ENCODE measurements at regions not wholly inside any gene's neighbourhood (a gene's known extent, or its start where the extent isn't known, plus 50 kb on each side); places are given as distances from the start of the nearest gene placed in this dataset.

DNA sequence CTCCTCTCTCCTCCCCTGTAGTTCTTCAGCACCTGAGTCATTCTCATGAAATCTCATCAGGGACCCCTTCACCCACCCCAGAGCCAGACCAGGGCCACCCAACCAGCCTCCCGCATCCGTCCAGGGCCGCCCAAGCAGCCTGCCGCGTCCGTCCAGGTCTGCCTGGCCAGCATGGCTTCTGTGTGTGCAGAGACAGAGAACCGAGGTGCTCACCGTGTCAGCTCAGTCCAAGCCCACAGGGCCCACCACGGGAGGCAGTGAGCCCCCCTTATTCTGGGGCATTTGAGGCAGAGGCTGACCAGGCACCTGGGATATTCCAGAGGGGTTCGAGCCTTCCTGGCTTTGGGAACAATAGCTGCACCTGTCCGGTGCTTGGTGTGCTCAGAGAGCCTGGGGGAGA lies 1117.3 kb downstream of the BRD1 start:
- no peaks in the 10 kb centered on the region for H3K36me3 ChIP-seq (ENCODE audit: low read depth, low read length)
- ATAC-seq = no peak
- H3K9ac ChIP-seq (ENCODE audit: low read length) = no peak overlapping the region
- CTCF ChIA-PET = no interaction called here
- intact Hi-C loops (cut with micrococcal nuclease) = no loop called here
- H2AFZ ChIP-seq (ENCODE audit: low read length) = no peak overlapping the region
- BruUV-seq (replicated peaks) = no TSS peak
- H4K20me1 ChIP-seq (ENCODE audit: low read length) = no peaks in the 10 kb centered on the region
- no peaks in the 10 kb centered on the region for H3K4me1 ChIP-seq (ENCODE audit: insufficient read depth, low read length)
- no peak overlapping the region for H3K4me3 ChIP-seq (ENCODE audit: low read length)
- no peak for TF ChIP-seq EZH2phosphoT487 (IDR thresholded peaks at IDR 0.05; ENCODE audit: borderline replicate concordance, low read length)
- no peak for TF ChIP-seq EZH2 (IDR thresholded peaks at IDR 0.05; ENCODE audit: low read length, unreplicated experiment)
- TF ChIP-seq, protein P1, sequence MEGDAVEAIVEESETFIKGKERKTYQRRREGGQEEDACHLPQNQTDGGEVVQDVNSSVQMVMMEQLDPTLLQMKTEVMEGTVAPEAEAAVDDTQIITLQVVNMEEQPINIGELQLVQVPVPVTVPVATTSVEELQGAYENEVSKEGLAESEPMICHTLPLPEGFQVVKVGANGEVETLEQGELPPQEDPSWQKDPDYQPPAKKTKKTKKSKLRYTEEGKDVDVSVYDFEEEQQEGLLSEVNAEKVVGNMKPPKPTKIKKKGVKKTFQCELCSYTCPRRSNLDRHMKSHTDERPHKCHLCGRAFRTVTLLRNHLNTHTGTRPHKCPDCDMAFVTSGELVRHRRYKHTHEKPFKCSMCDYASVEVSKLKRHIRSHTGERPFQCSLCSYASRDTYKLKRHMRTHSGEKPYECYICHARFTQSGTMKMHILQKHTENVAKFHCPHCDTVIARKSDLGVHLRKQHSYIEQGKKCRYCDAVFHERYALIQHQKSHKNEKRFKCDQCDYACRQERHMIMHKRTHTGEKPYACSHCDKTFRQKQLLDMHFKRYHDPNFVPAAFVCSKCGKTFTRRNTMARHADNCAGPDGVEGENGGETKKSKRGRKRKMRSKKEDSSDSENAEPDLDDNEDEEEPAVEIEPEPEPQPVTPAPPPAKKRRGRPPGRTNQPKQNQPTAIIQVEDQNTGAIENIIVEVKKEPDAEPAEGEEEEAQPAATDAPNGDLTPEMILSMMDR (conservative IDR thresholded peaks at IDR 0.05; ENCODE audit: low read depth, low read length) = no peak
- POLR2A ChIA-PET (ENCODE audit: unreplicated experiment) = no interaction called here
- H3K27ac ChIP-seq (ENCODE audit: low read length) = no peak overlapping the region
- no peaks in the 10 kb centered on the region for H3K27me3 ChIP-seq (ENCODE audit: low read length)
- H3K9me2 ChIP-seq (replicated peaks; ENCODE audit: low read length) = no peaks in the 10 kb centered on the region
- no peaks in the 10 kb centered on the region for H3K79me2 ChIP-seq (ENCODE audit: low read length)
- no peak overlapping the region for H3K4me2 ChIP-seq (ENCODE audit: low read length)
- no peaks in the 10 kb centered on the region for H3F3A ChIP-seq (ENCODE audit: low read length, unreplicated experiment)
- H3K9me3 ChIP-seq (ENCODE audit: low read length) = no peaks in the 10 kb centered on the region
- no peak for DNase-seq

DNA sequence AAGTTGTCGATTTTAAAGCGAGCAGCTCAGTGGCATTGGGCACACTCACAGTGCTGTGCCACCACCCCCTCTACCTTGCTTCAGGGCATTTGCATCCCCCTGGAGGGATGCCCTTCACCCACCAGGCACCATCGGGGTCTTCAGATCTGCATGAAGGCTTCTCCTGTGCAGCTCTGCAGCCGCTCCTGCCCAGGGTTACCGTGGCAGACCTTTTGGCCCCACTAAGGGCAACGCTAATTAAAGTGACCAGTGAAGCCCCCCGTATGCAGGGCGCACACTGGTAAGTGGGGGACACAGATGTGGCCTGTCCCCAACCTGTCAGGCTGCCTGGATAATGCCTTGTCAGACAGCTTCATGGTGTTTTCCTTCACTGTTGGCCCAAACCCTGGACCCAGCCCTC lies 1117.7 kb downstream of the BRD1 start:
- ATAC-seq = no peak
- intact Hi-C loops (cut with micrococcal nuclease) = no loop called here
- no peak overlapping the region for H3K27ac ChIP-seq (ENCODE audit: low read length)
- TF ChIP-seq EZH2 (IDR thresholded peaks at IDR 0.05; ENCODE audit: low read length, unreplicated experiment) = no peak
- TF ChIP-seq, protein P1 (conservative IDR thresholded peaks at IDR 0.05; ENCODE audit: low read depth, low read length) = no peak
- no peak for TF ChIP-seq EZH2phosphoT487 (IDR thresholded peaks at IDR 0.05; ENCODE audit: borderline replicate concordance, low read length)
- H3K36me3 ChIP-seq (ENCODE audit: low read depth, low read length) = no peaks in the 10 kb centered on the region
- H3K4me1 ChIP-seq (ENCODE audit: insufficient read depth, low read length) = no peaks in the 10 kb centered on the region
- POLR2A ChIA-PET (ENCODE audit: unreplicated experiment) = no interaction called here
- CTCF ChIA-PET = no interaction called here
- no peak overlapping the region for H3K4me3 ChIP-seq (ENCODE audit: low read length)
- no peaks in the 10 kb centered on the region for H3K27me3 ChIP-seq (ENCODE audit: low read length)
- H3K9me2 ChIP-seq (replicated peaks; ENCODE audit: low read length) = no peaks in the 10 kb centered on the region
- H3F3A ChIP-seq (ENCODE audit: low read length, unreplicated experiment) = no peaks in the 10 kb centered on the region
- no peak overlapping the region for H2AFZ ChIP-seq (ENCODE audit: low read length)
- no peaks in the 10 kb centered on the region for H3K79me2 ChIP-seq (ENCODE audit: low read length)
- no peaks in the 10 kb centered on the region for H4K20me1 ChIP-seq (ENCODE audit: low read length)
- DNase-seq = no peak
- no peak overlapping the region for H3K4me2 ChIP-seq (ENCODE audit: low read length)
- H3K9ac ChIP-seq (ENCODE audit: low read length) = no peak overlapping the region
- BruUV-seq (replicated peaks) = no TSS peak
- H3K9me3 ChIP-seq (ENCODE audit: low read length) = no peaks in the 10 kb centered on the region

DNA sequence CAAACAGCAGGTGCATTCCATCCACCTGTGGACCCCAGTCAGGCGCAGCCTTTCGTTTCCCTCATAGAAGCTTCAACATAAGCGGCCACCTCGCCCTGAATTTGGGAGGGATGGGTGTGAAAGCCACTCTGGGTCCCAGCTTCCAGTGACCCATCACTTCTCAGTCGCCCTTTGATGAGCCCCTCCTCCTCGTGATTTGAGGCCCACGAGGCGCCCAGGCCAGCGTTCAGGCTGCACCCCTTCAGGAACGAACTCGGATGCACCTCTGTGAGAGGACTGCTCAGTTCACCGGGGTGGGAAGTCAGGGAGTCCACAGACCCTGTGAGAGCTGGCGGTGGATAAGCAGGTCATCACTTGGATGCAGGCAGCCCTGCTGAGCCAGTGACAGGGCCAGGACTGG lies 1118.2 kb downstream of the BRD1 start:
- intact Hi-C loops (cut with micrococcal nuclease) = no loop called here
- Histone ChIP-seq H3K4me1 (ENCODE audit: insufficient read depth, low read length) (no peaks in the 10 kb centered on the region), H3K9me2 (replicated peaks; ENCODE audit: low read length) (no peaks in the 10 kb centered on the region), H3K27ac (ENCODE audit: low read length) (no peak overlapping the region), H2AFZ (ENCODE audit: low read length) (no peak overlapping the region), H3K4me3 (ENCODE audit: low read length) (no peak overlapping the region), H3K27me3 (ENCODE audit: low read length) (no peaks in the 10 kb centered on the region), H3F3A (ENCODE audit: low read length, unreplicated experiment) (no peaks in the 10 kb centered on the region), H3K79me2 (ENCODE audit: low read length) (no peaks in the 10 kb centered on the region), H3K4me2 (ENCODE audit: low read length) (no peak overlapping the region), H3K9ac (ENCODE audit: low read length) (no peak overlapping the region), H3K36me3 (ENCODE audit: low read depth, low read length) (no peaks in the 10 kb centered on the region), H4K20me1 (ENCODE audit: low read length) (no peaks in the 10 kb centered on the region), H3K9me3 (ENCODE audit: low read length) (no peaks in the 10 kb centered on the region)
- ChIA-PET CTCF (no interaction called here), POLR2A (ENCODE audit: unreplicated experiment) (no interaction called here)
- TF ChIP-seq, protein P1 (conservative IDR thresholded peaks at IDR 0.05; ENCODE audit: low read depth, low read length) = no peak
- TF ChIP-seq EZH2phosphoT487 (IDR thresholded peaks at IDR 0.05; ENCODE audit: borderline replicate concordance, low read length) = no peak
- no peak for TF ChIP-seq EZH2 (IDR thresholded peaks at IDR 0.05; ENCODE audit: low read length, unreplicated experiment)
- no peak for DNase-seq
- no TSS peak for BruUV-seq (replicated peaks)
- ATAC-seq = no peak

All from PC-3 (cell line).